ENCODE measurements at regions not wholly inside any gene's neighbourhood (a gene's known extent, or its start where the extent isn't known, plus 50 kb on each side); places are given as distances from the start of the nearest gene placed in this dataset.
"Not testable (repeated sequence)": the region's sequence is repeated elsewhere in the genome, so short reads cannot be mapped to it uniquely, and the experiment has no call there.

- Histone ChIP-seq H3K4me3 (no peak overlapping the region), H3K9me3 (replicated peaks) (no peaks in the 10 kb centered on the region), H3K27ac (no peak overlapping the region), H3K4me1 (no peaks in the 10 kb centered on the region), H3K36me3 (no peaks in the 10 kb centered on the region), H3K27me3 (no peaks in the 10 kb centered on the region)
- no peak for DNase-seq
These were observed 72.1 kb upstream of the PITX1 start for GRCh38 chr5:135106136-135106535.

DNA sequence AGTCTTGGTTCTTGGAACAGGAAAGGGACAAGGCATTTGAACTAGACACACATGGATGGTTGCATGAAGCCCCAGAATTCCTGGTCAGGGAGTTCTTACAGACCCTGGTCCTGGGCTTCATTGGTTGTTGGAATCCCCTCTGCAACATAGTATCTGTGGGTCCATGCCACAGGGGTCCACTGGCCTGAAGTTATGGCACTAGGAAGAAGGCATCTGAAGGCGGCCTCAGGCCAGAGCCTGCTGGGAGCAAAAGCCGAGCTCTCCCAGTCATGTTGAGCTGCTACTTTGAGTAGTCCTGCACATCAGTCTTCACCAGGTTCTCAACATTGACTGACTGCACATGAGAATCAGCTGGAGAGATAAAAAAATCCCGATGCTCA lies 71.1 kb upstream of the PITX1 start:
- Histone ChIP-seq H3K27me3 (no peaks in the 10 kb centered on the region), H3K9me3 (replicated peaks) (no peaks in the 10 kb centered on the region), H3K4me1 (no peaks in the 10 kb centered on the region), H3K36me3 (no peaks in the 10 kb centered on the region), H3K4me3 (no peak overlapping the region), H3K27ac (no peak overlapping the region)
- no peak for DNase-seq

DNA sequence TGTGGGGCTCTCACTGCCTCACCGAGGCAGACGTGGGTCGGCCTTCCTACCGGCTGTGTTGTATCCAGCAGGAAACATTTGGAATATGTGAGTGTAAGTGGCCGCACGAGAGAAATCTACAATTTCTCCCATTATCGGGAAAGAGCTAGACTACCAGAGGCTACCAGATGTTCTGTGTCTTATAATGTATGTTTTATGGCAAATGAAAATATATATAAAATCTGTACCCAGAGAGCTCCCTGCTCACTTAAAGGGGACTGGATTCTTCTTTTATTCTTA lies 69.5 kb upstream of the PITX1 start:
- DNase-seq: no peak
- Histone ChIP-seq H3K27ac (no peak overlapping the region), H3K9me3 (replicated peaks) (no peaks in the 10 kb centered on the region), H3K27me3 (no peaks in the 10 kb centered on the region), H3K4me1 (no peaks in the 10 kb centered on the region), H3K4me3 (no peak overlapping the region), H3K36me3 (no peaks in the 10 kb centered on the region)

DNA sequence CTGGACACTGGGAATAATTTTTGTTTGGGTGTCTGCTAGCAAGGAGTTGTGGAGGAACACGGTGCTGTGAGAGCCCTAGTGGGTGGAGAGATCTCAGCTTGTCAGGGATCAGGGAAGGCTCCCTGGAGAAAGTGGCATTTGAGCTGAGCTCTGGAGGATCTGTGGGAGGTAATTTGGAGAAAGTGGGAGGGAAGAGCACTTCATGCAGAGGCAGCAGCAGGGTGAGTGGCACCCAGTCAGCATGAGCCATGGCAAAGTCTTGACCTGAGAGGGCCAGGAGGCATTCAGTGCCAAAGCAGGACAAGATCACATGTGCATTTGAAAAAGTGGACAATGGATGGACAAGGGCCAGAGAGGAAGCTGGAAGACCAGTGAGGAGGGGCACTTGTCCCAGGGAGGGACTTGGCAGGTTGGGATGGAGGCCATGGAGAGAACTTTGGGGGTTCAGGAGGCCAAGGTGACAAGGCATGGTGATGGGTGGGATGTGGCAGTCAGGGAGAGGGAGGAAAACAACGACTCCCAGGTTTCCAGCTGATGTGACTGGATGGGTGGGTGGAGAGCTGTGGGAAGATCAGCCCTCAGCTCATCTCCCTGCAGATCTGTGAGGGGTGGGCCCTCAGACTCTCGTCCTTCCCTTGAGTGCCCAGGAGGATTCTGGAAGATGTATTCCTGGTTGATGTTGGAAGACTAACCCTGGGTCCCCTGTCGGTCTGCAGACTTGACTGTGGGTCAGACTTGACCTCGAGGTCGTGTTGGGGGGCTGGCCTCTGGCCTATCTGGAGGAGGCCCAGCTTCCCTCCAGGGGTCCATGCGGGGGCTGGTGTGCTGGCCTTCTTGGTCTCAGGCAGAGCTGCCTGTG lies 68.9 kb upstream of the PITX1 start:
- Histone ChIP-seq H3K27ac (no peak overlapping the region), H3K9me3 (replicated peaks) (no peaks in the 10 kb centered on the region), H3K4me1 (no peaks in the 10 kb centered on the region), H3K4me3 (no peak overlapping the region), H3K36me3 (no peaks in the 10 kb centered on the region), H3K27me3 (no peaks in the 10 kb centered on the region)
- no peak for DNase-seq

GRCh38 chr5:135100431-135100830 lies 66.4 kb upstream of the PITX1 start:
- Histone ChIP-seq H3K4me3 (no peak overlapping the region), H3K36me3 (no peaks in the 10 kb centered on the region), H3K27me3 (no peaks in the 10 kb centered on the region), H3K27ac (no peak overlapping the region), H3K9me3 (replicated peaks) (no peaks in the 10 kb centered on the region), H3K4me1 (no peaks in the 10 kb centered on the region)
- DNase-seq: no peak

GRCh38 chr5:135100011-135100410 lies 66.0 kb upstream of the PITX1 start:
- H3K4me3 ChIP-seq: no peak overlapping the region
- no peaks in the 10 kb centered on the region for H3K36me3 ChIP-seq
- no peaks in the 10 kb centered on the region for H3K9me3 ChIP-seq (replicated peaks)
- H3K27ac ChIP-seq: no peak overlapping the region
- H3K27me3 ChIP-seq: no peaks in the 10 kb centered on the region
- DNase-seq: no peak
- no peaks in the 10 kb centered on the region for H3K4me1 ChIP-seq

- H3K4me3 ChIP-seq: no peak overlapping the region
- DNase-seq: no peak
- no peak overlapping the region for H3K27ac ChIP-seq
- no peaks in the 10 kb centered on the region for H3K9me3 ChIP-seq (replicated peaks)
- no peaks in the 10 kb centered on the region for H3K27me3 ChIP-seq
- no peaks in the 10 kb centered on the region for H3K36me3 ChIP-seq
- H3K4me1 ChIP-seq: no peaks in the 10 kb centered on the region
These were observed 63.4 kb upstream of the PITX1 start for GRCh38 chr5:135097390-135097789.

DNA sequence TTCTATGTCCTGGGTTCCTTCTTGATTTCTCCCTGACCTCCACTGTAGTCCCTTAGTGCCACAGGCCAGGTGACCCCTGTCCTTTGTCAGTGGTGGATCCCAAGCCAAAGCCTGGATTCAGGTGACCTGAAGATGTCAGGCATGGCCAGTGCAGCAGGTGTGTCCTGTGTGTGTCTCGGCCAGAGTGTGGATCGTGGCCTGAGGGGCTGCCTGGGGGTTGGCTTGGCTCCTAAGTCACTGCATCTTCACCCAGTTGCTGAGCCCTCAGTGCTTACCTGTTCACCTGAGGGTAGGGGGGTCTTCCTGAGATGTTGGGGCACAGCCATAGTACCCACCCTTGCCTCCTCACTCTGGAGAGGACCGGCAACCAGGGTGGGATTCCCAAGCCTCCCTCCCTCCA lies 61.8 kb upstream of the PITX1 start:
- H3K9me3 ChIP-seq (replicated peaks): no peaks in the 10 kb centered on the region
- no peak overlapping the region for H3K4me3 ChIP-seq
- H3K27me3 ChIP-seq: no peaks in the 10 kb centered on the region
- H3K4me1 ChIP-seq: no peaks in the 10 kb centered on the region
- H3K27ac ChIP-seq: no peak overlapping the region
- DNase-seq: no peak
- no peaks in the 10 kb centered on the region for H3K36me3 ChIP-seq

DNA sequence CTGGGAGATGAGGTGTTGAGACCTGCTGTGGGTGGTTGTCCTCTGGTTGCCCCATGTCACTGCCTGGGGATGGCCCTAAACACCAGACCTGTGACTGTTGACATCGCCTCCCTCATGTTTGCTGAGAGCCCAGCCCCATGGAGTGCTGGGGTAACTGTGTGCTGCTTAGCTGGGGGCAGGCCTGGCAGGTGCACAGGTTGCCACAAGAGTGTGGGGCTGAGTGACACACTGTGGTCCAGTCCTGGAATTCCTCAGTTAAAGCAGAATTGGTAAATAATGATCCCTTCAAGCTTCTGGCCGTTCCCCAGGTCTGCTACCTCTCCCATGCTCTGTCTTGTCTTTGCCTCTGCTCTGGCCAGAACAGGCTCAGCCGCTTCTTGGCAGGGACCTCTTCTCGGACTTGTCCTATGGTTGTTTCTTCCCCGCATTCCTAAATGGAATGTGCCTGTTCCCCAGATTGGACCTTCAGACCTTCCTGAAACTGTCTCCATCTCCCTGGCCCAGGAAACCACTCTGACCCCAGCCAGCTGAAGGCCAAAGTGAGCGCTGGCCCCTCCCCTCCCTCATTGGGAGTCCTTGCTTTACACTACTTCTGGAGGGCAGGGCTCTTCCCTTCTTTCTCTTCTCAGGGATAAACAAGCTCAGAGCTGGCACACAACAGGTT lies 61.2 kb upstream of the PITX1 start:
- Histone ChIP-seq H3K36me3 (no peaks in the 10 kb centered on the region), H3K27me3 (no peaks in the 10 kb centered on the region), H3K4me1 (no peaks in the 10 kb centered on the region), H3K9me3 (replicated peaks) (no peaks in the 10 kb centered on the region), H3K27ac (no peak overlapping the region), H3K4me3 (no peak overlapping the region)
- no peak for DNase-seq

DNA sequence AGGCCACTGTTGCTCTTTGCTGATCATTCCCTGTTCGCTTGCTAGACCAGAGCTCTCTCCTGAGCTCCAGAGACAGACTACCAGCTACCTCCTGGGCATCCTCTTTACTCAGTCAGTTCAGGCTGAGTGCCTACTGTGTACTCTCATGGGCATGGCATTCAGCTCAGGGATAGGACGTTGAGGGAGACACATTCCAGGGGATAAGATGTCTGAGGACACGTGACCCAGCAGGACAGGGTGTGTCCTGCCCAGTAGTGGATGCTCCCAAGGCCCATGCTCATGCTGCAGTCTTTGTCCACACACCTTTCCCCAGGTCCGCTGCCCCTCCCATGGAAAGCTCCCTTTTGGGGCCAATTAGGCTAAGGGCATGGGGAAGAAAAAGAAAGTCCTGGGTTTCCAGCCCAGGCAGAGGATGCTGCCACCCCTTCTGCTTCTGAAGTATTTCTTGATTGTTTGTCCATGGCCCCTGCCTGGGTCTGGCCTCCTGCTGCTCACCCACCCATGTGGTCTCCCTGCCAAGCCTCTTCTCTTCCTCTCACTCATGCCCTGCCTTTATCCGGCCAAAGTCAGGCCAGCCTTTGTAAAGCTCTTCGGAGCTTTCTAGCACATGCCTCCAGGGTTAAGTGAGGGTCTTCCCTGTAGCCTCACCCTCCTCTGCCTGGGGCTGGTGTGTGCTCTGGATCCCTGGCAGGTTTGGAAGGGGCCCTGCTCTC lies 60.5 kb upstream of the PITX1 start:
- no peaks in the 10 kb centered on the region for H3K36me3 ChIP-seq
- H3K4me1 ChIP-seq: no peaks in the 10 kb centered on the region; the same call in 1 of the 2 replicates
- H3K27ac ChIP-seq: no peak overlapping the region
- H3K9me3 ChIP-seq (replicated peaks): no peaks in the 10 kb centered on the region
- no peak overlapping the region for H3K4me3 ChIP-seq
- DNase-seq: no peak
- H3K27me3 ChIP-seq: no peaks in the 10 kb centered on the region

DNA sequence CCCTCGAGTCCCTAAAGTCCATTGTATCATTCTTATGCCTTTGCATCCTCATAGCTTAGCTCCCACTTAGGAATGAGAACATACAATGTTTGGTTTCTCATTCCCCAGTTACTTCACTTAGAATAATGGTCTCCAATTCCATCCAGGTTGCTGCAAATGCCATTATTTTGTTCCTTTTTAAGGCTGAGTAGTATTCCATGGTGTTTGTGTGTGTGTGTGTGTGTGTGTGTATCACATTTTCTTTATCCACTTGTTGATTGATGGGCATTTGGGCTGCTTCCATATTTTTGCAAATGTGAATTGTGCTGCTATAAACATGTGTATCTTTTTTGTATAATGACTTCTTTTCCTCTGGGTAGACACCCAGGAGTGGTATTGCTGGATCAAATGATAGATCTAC lies 59.5 kb upstream of the PITX1 start:
- H3K4me1 ChIP-seq, DNase-seq, H3K27ac ChIP-seq: not testable (repeated sequence)

GRCh38 chr5:135092476-135092875 lies 58.4 kb upstream of the PITX1 start:
- Histone ChIP-seq H3K9me3 (replicated peaks) (no peaks in the 10 kb centered on the region), H3K4me1 (no peaks in the 10 kb centered on the region; the same call in 1 of the 2 replicates), H3K27ac (no peak overlapping the region), H3K4me3 (no peak overlapping the region), H3K27me3 (no peaks in the 10 kb centered on the region), H3K36me3 (no peaks in the 10 kb centered on the region)
- no peak for DNase-seq

More for the DNA sequence above, 59.5 kb upstream of the PITX1 start:
- H3K4me3 ChIP-seq; H3K36me3 ChIP-seq; H3K27me3 ChIP-seq; H3K9me3 ChIP-seq (replicated peaks): not testable (repeated sequence)

DNA sequence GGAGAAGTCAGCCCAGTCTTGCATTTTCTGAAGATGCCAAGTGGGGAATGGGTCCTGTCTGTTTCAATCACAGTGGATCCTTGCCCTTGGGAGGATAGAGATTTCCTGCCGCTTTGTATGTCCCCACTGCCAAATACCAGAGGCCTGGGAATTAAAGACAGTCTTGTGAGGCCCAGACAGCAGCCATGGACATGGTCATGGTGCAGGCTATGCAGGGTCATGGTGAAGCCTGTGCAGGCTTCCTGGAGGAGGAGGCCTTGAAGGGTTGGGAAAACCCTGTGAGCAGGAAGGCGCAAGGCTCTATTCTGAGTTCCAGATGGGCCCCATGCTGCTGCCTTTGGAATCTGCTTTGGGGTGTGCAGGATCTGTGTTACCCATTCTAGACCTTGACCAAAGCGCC lies 57.3 kb upstream of the PITX1 start:
- H3K9me3 ChIP-seq (replicated peaks): no peaks in the 10 kb centered on the region
- no peak overlapping the region for H3K4me3 ChIP-seq
- no peak overlapping the region for H3K27ac ChIP-seq
- H3K4me1 ChIP-seq: no peaks in the 10 kb centered on the region; the same call in 1 of the 2 replicates
- H3K36me3 ChIP-seq: no peaks in the 10 kb centered on the region
- H3K27me3 ChIP-seq: no peaks in the 10 kb centered on the region
- DNase-seq: no peak

GRCh38 chr5:135089912-135090311 lies 55.9 kb upstream of the PITX1 start:
- DNase-seq: peak in 1 of 2 experiments; percentile 40
- Histone ChIP-seq H3K4me1 (no peaks in the 10 kb centered on the region; the same call in 1 of the 2 replicates), H3K4me3 (no peak overlapping the region), H3K27ac (no peak overlapping the region), H3K27me3 (no peaks in the 10 kb centered on the region), H3K36me3 (no peaks in the 10 kb centered on the region), H3K9me3 (replicated peaks) (no peaks in the 10 kb centered on the region)

- H3K9me3 ChIP-seq (replicated peaks): no peaks in the 10 kb centered on the region
- H3K27ac ChIP-seq: no peak overlapping the region
- no peaks in the 10 kb centered on the region for H3K36me3 ChIP-seq
- no peak for DNase-seq
- H3K4me1 ChIP-seq: no peaks in the 10 kb centered on the region; the same call in 1 of the 2 replicates
- H3K4me3 ChIP-seq: no peak overlapping the region
- H3K27me3 ChIP-seq: no peaks in the 10 kb centered on the region
These were observed 54.9 kb upstream of the PITX1 start for GRCh38 chr5:135088911-135089310.
